ENCODE measurements at regions not wholly inside any gene's neighbourhood (a gene's known extent, or its start where the extent isn't known, plus 50 kb on each side); places are given as distances from the start of the nearest gene placed in this dataset.

DNA sequence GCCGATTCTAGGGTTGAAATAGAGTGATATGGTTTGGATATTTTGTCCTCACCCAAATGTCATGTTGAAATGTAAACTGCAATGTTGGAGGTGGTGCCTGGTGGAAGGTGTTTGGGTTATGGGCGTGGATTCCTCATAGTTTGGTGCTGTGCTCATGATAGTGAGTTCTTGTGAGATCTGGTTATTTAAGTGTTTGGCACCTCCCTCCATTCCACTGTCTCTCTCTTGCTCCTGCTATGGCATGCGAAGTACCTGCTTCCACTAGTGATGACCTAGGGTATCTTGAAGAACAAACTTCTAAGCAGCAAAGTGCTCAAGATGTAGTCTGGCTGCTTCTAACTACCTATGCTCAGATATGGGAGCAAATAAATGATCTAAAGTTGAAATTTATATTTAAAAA is 56.0 kb upstream of the TSPAN18 start:
- DNase-seq = no peak

GRCh38 chr11:44671234-44671633 is 55.5 kb upstream of the TSPAN18 start:
- no peak for DNase-seq

- DNase-seq = peak; percentile 13
These were observed 53.1 kb upstream of the TSPAN18 start for GRCh38 chr11:44673688-44674087.

DNA sequence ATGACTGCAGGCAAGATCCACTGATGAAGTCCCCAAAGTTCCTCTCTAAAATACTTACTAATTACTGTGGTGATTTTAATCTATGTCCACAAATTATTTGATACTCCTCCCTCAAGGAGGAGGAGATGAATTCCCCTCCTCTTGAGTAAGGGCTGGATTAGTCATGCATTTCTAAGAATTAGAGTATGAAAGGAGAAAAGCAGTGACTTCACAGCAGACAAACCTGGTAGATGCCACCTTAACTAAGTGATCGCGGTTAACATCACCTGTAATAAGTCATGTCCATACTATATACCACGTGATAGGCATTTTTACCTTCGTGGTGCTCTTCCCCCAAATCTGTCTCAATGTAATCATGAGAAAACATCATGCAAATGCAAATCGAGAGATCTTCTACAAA is 52.0 kb upstream of the TSPAN18 start:
- no peak for DNase-seq

GRCh38 chr11:44675906-44676305 is 50.9 kb upstream of the TSPAN18 start:
- no peak for DNase-seq
